ES-I3 (cell line): ENCODE measurements at regions not wholly inside any gene's neighbourhood (a gene's known extent, or its start where the extent isn't known, plus 50 kb on each side); places are given as distances from the start of the nearest gene placed in this dataset.
"Not testable (repeated sequence)": the region's sequence is repeated elsewhere in the genome, so short reads cannot be mapped to it uniquely, and the experiment has no call there.

Experiments used
- H3K36me3 ChIP-seq: 2 replicates; pipeline ENCODE4 v1.6.1; 2013; ENCODE audit warnings: mild to moderate bottlenecking, low read length, control low read depth, moderate library complexity; ENCODE audit not compliant: insufficient read depth
- H3K4me1 ChIP-seq: 2 replicates; pipeline ENCODE4 v1.6.1; 2013; ENCODE audit warnings: mild to moderate bottlenecking, control low read depth, low read length; ENCODE audit not compliant: insufficient read depth
- H3K9ac ChIP-seq: 2 replicates; pipeline ENCODE4 v1.6.1; 2013; ENCODE audit warnings: low read depth, mild to moderate bottlenecking, low read length, moderate library complexity
- H3K9me3 ChIP-seq: 2 replicates; pipeline ENCODE4 v1.6.1; 2013; ENCODE audit warnings: mild to moderate bottlenecking, low read length, moderate library complexity; ENCODE audit not compliant: control insufficient read depth, insufficient read depth

- no peak overlapping the region for H3K9ac ChIP-seq
- H3K36me3 ChIP-seq = no peaks in the 10 kb centered on the region
- no peaks in the 10 kb centered on the region for H3K4me1 ChIP-seq
- H3K9me3 ChIP-seq = no peaks in the 10 kb centered on the region
Measured at GRCh38 chr5:125891061-125891725, 532.0 kb upstream of the GRAMD2B start.

- no peaks in the 10 kb centered on the region for H3K4me1 ChIP-seq
- no peaks in the 10 kb centered on the region for H3K9me3 ChIP-seq
- H3K9ac ChIP-seq = no peak overlapping the region
- no peaks in the 10 kb centered on the region for H3K36me3 ChIP-seq
Measured at GRCh38 chr5:125894383-125894782, 528.8 kb upstream of the GRAMD2B start.

GRCh38 chr5:125896368-125896767, 526.8 kb upstream of the GRAMD2B start:
- Histone ChIP-seq H3K4me1 (no peaks in the 10 kb centered on the region), H3K36me3 (no peaks in the 10 kb centered on the region), H3K9ac (no peak overlapping the region), H3K9me3 (no peaks in the 10 kb centered on the region)

DNA sequence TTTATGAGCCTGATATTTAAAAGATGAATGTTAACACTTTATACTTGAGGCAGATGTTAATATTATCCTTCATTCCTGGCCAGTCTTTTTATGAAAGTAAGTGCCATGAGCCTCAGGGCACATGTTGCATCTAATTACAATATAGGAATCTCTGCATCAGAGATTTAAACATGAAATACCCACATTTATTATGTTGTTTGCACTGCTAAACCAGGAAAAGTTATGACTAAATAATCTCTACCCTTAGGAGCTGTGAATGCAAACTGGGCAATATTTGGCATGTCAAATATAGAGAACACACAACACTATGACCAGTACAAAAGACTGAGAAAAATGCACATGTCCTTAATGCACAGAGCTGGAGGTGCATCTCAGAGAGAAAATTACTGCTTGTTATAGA, 526.1 kb upstream of the GRAMD2B start:
- Histone ChIP-seq H3K9me3 (no peaks in the 10 kb centered on the region), H3K4me1 (no peaks in the 10 kb centered on the region), H3K36me3 (no peaks in the 10 kb centered on the region), H3K9ac (no peak overlapping the region)

DNA sequence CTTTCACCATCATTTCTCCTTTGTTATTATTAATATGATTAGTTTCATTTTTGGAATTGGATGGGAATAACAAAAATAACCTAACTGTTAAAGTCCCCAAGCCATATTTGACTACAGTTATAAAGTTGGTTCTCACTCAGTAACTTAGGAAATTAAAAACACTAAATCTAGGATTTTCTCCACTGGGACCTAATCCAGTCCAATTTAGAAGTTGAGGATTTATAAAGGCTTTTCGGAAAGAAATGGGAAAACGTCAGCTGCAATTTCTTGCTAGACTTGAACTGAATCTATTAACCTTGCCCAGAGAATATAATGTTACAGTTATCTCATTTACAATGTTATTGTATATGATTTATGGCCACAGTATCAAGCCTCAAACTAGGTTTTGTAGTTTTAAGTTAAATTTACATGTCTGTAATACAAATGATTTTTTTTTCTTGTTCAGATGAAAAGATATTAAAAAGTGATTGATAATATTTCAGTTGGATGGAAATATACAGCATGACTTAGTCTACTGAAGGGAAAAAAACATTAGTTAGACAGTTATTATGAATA, 524.3 kb upstream of the GRAMD2B start:
- H3K4me1 ChIP-seq = no peaks in the 10 kb centered on the region; the same call in 1 of the 2 replicates
- H3K9me3 ChIP-seq = no peaks in the 10 kb centered on the region
- H3K9ac ChIP-seq = no peak overlapping the region
- no peaks in the 10 kb centered on the region for H3K36me3 ChIP-seq

GRCh38 chr5:125912028-125912427, 511.2 kb upstream of the GRAMD2B start:
- Histone ChIP-seq H3K36me3 (no peaks in the 10 kb centered on the region), H3K4me1 (no peaks in the 10 kb centered on the region), H3K9ac (no peak overlapping the region), H3K9me3 (no peaks in the 10 kb centered on the region; the same call in 1 of the 2 replicates)

- Histone ChIP-seq H3K9ac (no peak overlapping the region), H3K36me3 (no peaks in the 10 kb centered on the region), H3K4me1 (no peaks in the 10 kb centered on the region), H3K9me3 (no peaks in the 10 kb centered on the region; the same call in 1 of the 2 replicates)
Measured at GRCh38 chr5:125913200-125913599, 510.0 kb upstream of the GRAMD2B start.

DNA sequence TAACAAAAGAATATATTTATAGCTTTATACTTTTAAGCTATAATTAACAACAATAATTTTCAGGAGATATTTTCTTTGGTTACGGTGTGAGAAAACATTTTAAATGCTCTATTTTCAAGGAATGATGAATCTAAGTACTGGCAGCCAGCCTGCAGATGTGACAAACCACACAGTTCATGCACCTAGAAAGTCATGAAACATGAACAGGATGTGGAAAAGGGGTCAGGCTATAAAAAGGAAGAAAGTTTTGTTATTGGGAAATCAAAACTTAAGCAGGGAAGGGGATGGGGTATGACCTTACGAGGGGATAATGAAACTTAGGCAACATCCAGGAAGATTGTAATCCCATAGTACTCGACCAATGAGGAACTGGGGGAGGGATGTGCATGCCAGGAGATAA, 508.7 kb upstream of the GRAMD2B start:
- H3K4me1 ChIP-seq = no peaks in the 10 kb centered on the region
- no peaks in the 10 kb centered on the region; the same call in 1 of the 2 replicates for H3K9me3 ChIP-seq
- H3K9ac ChIP-seq = no peak overlapping the region
- no peaks in the 10 kb centered on the region for H3K36me3 ChIP-seq

DNA sequence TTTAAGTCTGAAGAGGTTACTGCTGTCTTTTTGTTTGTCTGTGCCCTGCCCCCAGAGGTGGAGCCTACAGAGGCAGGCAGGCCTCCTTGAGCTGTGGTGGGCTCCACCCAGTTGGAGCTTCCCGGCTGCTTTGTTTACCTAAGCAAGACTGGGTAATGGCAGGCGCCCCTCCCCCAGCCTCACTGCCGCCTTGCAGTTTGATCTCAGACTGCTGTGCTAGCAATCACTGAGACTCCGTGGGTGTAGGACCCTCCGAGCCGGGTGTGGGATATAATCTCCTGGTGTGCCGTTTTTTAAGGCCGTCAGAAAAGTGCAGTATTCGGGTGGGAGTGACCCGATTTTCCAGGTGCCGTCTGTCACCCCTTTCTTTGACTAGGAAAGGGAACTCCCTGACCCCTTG, 499.3 kb upstream of the GRAMD2B start:
- not testable (repeated sequence) for H3K9ac ChIP-seq, H3K4me1 ChIP-seq, H3K9me3 ChIP-seq, H3K36me3 ChIP-seq

GRCh38 chr5:125926172-125926571, 497.0 kb upstream of the GRAMD2B start:
- Histone ChIP-seq H3K36me3 (no peaks in the 10 kb centered on the region), H3K4me1 (no peaks in the 10 kb centered on the region), H3K9me3 (peaks cover 9% of the 10 kb centered on the region), H3K9ac (no peak overlapping the region)

- Histone ChIP-seq H3K4me1 (no peaks in the 10 kb centered on the region), H3K9ac (no peak overlapping the region), H3K9me3 (peaks cover 9% of the 10 kb centered on the region), H3K36me3 (no peaks in the 10 kb centered on the region)
Measured at GRCh38 chr5:125928663-125929062, 494.5 kb upstream of the GRAMD2B start.

- no peak overlapping the region for H3K9ac ChIP-seq
Measured at GRCh38 chr5:125950012-125950615, 473.1 kb upstream of the GRAMD2B start.

DNA sequence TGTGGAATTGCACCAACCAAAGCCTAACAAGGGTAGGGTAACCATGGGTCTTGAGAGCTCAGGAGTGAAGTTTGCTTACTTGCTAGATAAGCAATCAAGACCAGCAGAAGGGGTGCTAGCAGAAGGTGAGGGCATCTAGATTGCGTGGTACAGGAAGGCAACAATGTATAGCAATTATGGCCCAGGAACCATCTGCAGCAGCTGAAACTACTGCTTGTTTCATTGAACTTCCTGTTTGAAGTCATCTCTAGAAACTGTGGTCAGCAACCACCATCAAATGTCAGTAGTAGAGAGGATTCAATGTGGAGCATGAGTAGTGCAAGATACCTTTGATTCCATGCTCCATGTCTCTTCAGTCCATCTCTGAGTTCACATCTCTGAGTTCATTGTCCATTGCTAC, 462.1 kb upstream of the GRAMD2B start:
- Histone ChIP-seq H3K4me1 (no peaks in the 10 kb centered on the region), H3K9ac (no peak overlapping the region), H3K36me3 (no peaks in the 10 kb centered on the region), H3K9me3 (no peaks in the 10 kb centered on the region)

More at GRCh38 chr5:125950012-125950615, 473.1 kb upstream of the GRAMD2B start:
- H3K9me3 ChIP-seq = no peaks in the 10 kb centered on the region; the same call in 1 of the 2 replicates
- no peaks in the 10 kb centered on the region for H3K4me1 ChIP-seq
- no peaks in the 10 kb centered on the region for H3K36me3 ChIP-seq

DNA sequence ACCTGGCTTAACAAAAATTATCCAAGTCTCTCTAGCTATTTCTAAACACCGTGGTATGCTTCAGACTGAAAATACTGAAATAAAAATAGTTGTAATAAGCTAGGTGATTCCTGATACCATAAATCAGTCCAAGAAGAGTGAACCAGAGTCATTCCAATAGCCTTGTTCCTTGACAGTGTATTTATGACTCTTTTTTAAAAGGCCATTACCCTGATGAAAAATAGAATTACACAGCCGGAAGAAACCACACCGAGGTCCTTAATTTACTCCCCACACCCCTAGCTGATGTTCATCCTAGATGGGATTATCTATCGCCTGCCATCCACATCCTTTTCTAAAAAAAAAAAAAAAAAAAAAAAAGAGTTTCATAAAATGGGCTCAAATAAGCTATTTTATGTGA, 457.6 kb upstream of the GRAMD2B start:
- no peak overlapping the region for H3K9ac ChIP-seq
- H3K4me1 ChIP-seq = no peaks in the 10 kb centered on the region
- H3K9me3 ChIP-seq = no peaks in the 10 kb centered on the region
- no peaks in the 10 kb centered on the region for H3K36me3 ChIP-seq

- Histone ChIP-seq H3K4me1 (peaks cover 2% of the 10 kb centered on the region), H3K36me3 (no peaks in the 10 kb centered on the region), H3K9ac (no peak overlapping the region), H3K9me3 (no peaks in the 10 kb centered on the region)
Measured at GRCh38 chr5:125967576-125967975, 455.6 kb upstream of the GRAMD2B start.
